Liver (tissue), 8 donors: ENCODE measurements at regions not wholly inside any gene's neighbourhood (a gene's known extent, or its start where the extent isn't known, plus 50 kb on each side); places are given as distances from the start of the nearest gene placed in this dataset.

Experiments used
- DNase-seq: peaks from one replicate; pipeline ENCODE4 v3.0.0-alpha.2; 2017; ENCODE audit warnings: low spot score
- H3K27ac ChIP-seq, 2 donors: one replicate each; pipeline ENCODE4 v1.7.0; 2013; ENCODE audit warnings: inconsistent platforms in 2 of 2, low read length in 2 of 2, control low read depth in 1 of 2, low read depth in 1 of 2, mild to moderate bottlenecking in 1 of 2
- H3K27me3 ChIP-seq, 4 donors: one replicate each; pipeline versions ENCODE4 v1.6.1 to v1.7.0; 2013; ENCODE audit warnings: low read length in 3 of 4, inconsistent platforms in 1 of 4, mild to moderate bottlenecking in 1 of 4, moderate library complexity in 1 of 4; ENCODE audit not compliant: control insufficient read depth in 4 of 4, insufficient read depth in 4 of 4
- H3K36me3 ChIP-seq, 4 donors: one replicate each; pipeline versions ENCODE4 v1.6.1 to v1.7.0; 2013; ENCODE audit warnings: low read length in 3 of 4, mild to moderate bottlenecking in 3 of 4, low read depth in 1 of 4, moderate library complexity in 1 of 4; ENCODE audit not compliant: control insufficient read depth in 4 of 4, insufficient read depth in 3 of 4
- H3K4me1 ChIP-seq, 4 donors: one replicate each; pipeline versions ENCODE4 v1.6.1 to v1.7.0; 2013; ENCODE audit warnings: low read length in 3 of 4, mild to moderate bottlenecking in 3 of 4, moderate library complexity in 1 of 4; ENCODE audit not compliant: control insufficient read depth in 4 of 4, insufficient read depth in 4 of 4
- H3K4me3 ChIP-seq, 3 donors: one replicate each; pipeline versions ENCODE4 v1.6.1 to v1.7.0; 2013; ENCODE audit warnings: low read length in 3 of 3, control low read depth in 1 of 3, low read depth in 1 of 3, mild to moderate bottlenecking in 1 of 3
- H3K9ac ChIP-seq, 2 donors: one replicate each; pipeline ENCODE4 v1.7.0; 2013; ENCODE audit warnings: low read length in 2 of 2, mild to moderate bottlenecking in 2 of 2, moderate library complexity in 2 of 2, control low read depth in 1 of 2, low read depth in 1 of 2
- H3K9me3 ChIP-seq, 4 donors: one replicate each; pipeline versions ENCODE4 v1.6.1 to v1.7.0; 2013; ENCODE audit warnings: low read length in 3 of 4; ENCODE audit not compliant: control insufficient read depth in 4 of 4
- ATF3 ChIP-seq: IDR thresholded peaks from 2 replicates; pipeline ENCODE4 v1.6.1; 2016; ENCODE audit warnings: antibody characterized with exemption
- CTCF ChIP-seq: fragments of 150-350 bp; IDR thresholded peaks from 2 replicates; pipeline ENCODE4 v1.5.1; 2017; ENCODE audit warnings: improper control_type of control experiment, low read depth, low read length; ENCODE audit not compliant: missing input control
- EGR1 ChIP-seq, 2 donors: IDR thresholded peaks; 2 replicates each; pipeline ENCODE4 v1.6.1; 2016 to 2018; ENCODE audit warnings: antibody characterized with exemption in 2 of 2, low read depth in 2 of 2
- FOXA1 ChIP-seq: IDR thresholded peaks from 2 replicates; pipeline ENCODE4 v1.6.1; 2016; ENCODE audit warnings: antibody characterized with exemption
- FOXA2 ChIP-seq: IDR thresholded peaks from 2 replicates; pipeline ENCODE4 v1.6.1; 2016; ENCODE audit warnings: antibody characterized with exemption
- HNF4A ChIP-seq, 2 donors: conservative IDR thresholded peaks; 2 replicates each; pipeline ENCODE4 v1.6.1; 2016; ENCODE audit warnings: antibody characterized with exemption in 2 of 2, mild to moderate bottlenecking in 2 of 2
- HNF4G ChIP-seq: IDR thresholded peaks from 2 replicates; pipeline ENCODE4 v1.6.1; 2016; ENCODE audit warnings: antibody characterized with exemption
- JUND ChIP-seq, 2 donors: IDR thresholded peaks; 2 replicates each; pipeline ENCODE4 v1.6.1; 2016; ENCODE audit warnings: antibody characterized with exemption in 2 of 2
- MAX ChIP-seq: IDR thresholded peaks from 2 replicates; pipeline ENCODE4 v1.6.1; 2016; ENCODE audit warnings: antibody characterized with exemption
- NR2F2 ChIP-seq: IDR thresholded peaks from 2 replicates; pipeline ENCODE4 v1.6.1; 2016; ENCODE audit warnings: antibody characterized with exemption
- RAD21 ChIP-seq, 2 donors: IDR thresholded peaks; 2 replicates each; pipeline ENCODE4 v1.6.1; 2016; ENCODE audit warnings: antibody characterized with exemption in 2 of 2, mild to moderate bottlenecking in 2 of 2
- REST ChIP-seq: IDR thresholded peaks from 2 replicates; pipeline ENCODE4 v1.6.1; 2016; ENCODE audit warnings: antibody characterized with exemption, mild to moderate bottlenecking
- RXRA ChIP-seq, 2 donors: IDR thresholded peaks; 2 replicates each; pipeline ENCODE4 v1.6.1; 2017 to 2018; ENCODE audit warnings: antibody characterized with exemption in 2 of 2, mild to moderate bottlenecking in 1 of 2
- SP1 ChIP-seq: IDR thresholded peaks from 2 replicates; pipeline ENCODE4 v1.6.1; 2018; ENCODE audit warnings: antibody characterized with exemption, mild to moderate bottlenecking
- YY1 ChIP-seq: IDR thresholded peaks from 2 replicates; pipeline ENCODE4 v1.6.1; 2016; ENCODE audit warnings: antibody characterized with exemption, mild to moderate bottlenecking
- ZBTB33 ChIP-seq: IDR thresholded peaks from 2 replicates; pipeline ENCODE4 v1.6.1; 2016; ENCODE audit warnings: antibody characterized with exemption
- WGBS: extraction: QIAGEN DNeasy Blood & Tissue Kit; methylation state at CpG from one replicate; pipeline ENCODE4 v1.1.7; 2013; 5-methylcytosine and 5-hydroxymethylcytosine counted together
- donor health status: healthy.
- donor health status: healthy.
- donor health status: healthy.
- donor health status: healthy.
- donor health status: healthy.

- Histone ChIP-seq H3K9me3 (no peaks in the 10 kb centered on the region), H3K27me3 (no peaks in the 10 kb centered on the region), H3K9ac (no peak overlapping the region), H3K27ac (no peak overlapping the region), H3K4me1 (no peaks in the 10 kb centered on the region), H3K4me3 (no peak overlapping the region), H3K36me3 (no peaks in the 10 kb centered on the region)
- WGBS = 59% methylated on average over 2 of the region's 2 CpGs
- no peak for DNase-seq
- TF ChIP-seq HNF4A (conservative IDR thresholded peaks at IDR 0.05) (no peak), CTCF (no peak), NR2F2 (no peak), RXRA (IDR thresholded peaks at IDR 0.05) (no peak), JUND (IDR thresholded peaks at IDR 0.05) (no peak), FOXA2 (no peak), HNF4G (no peak), YY1 (no peak), ZBTB33 (no peak)
Observed at GRCh38 chr7:51593628-51594027, 277.0 kb upstream of the COBL start.

- Histone ChIP-seq H3K9me3 (no peaks in the 10 kb centered on the region), H3K9ac (no peak overlapping the region), H3K4me1 (no peaks in the 10 kb centered on the region), H3K27ac (no peak overlapping the region), H3K27me3 (no peaks in the 10 kb centered on the region), H3K36me3 (no peaks in the 10 kb centered on the region), H3K4me3 (no peak overlapping the region)
- no peak for TF ChIP-seq REST
- WGBS = 67% methylated on average over 10 of the region's 10 CpGs
- no peak for DNase-seq
Observed at GRCh38 chr7:51592842-51593599, 276.4 kb upstream of the COBL start.

GRCh38 chr7:51591223-51591622 is 274.6 kb upstream of the COBL start:
- Histone ChIP-seq H3K27me3 (no peaks in the 10 kb centered on the region), H3K27ac (no peak overlapping the region), H3K9me3 (no peaks in the 10 kb centered on the region), H3K9ac (no peak overlapping the region), H3K4me1 (no peaks in the 10 kb centered on the region), H3K36me3 (no peaks in the 10 kb centered on the region), H3K4me3 (no peak overlapping the region)
- 7% methylated on average over 2 of the region's 2 CpGs for WGBS
- no peak for DNase-seq
- TF ChIP-seq SP1 = no peak
- TF ChIP-seq MAX = no peak
- no peak for TF ChIP-seq REST
- no peak for TF ChIP-seq RAD21 (IDR thresholded peaks at IDR 0.05)
- no peak for TF ChIP-seq FOXA2
- no peak for TF ChIP-seq ATF3
- TF ChIP-seq EGR1 (IDR thresholded peaks at IDR 0.05; ENCODE audit: low read depth in 2 of 2) = no peak
- TF ChIP-seq FOXA1 = no peak
- no peak for TF ChIP-seq HNF4G
